HG02885 (cell line): ENCODE measurements at regions not wholly inside any gene's neighbourhood (a gene's known extent, or its start where the extent isn't known, plus 50 kb on each side); places are given as distances from the start of the nearest gene placed in this dataset.

Source experiments
- ATAC-seq: cut with Tn5 transposase; IDR thresholded peaks from one replicate; pipeline ENCODE4 v1.9.1; 2021; ENCODE audit warnings: mild to moderate bottlenecking; ENCODE audit not compliant: unreplicated experiment, poor library complexity

GRCh38 chr20:21583486-21584168 lies 69.8 kb upstream of the NKX2-2 start:
- no peak for ATAC-seq

DNA sequence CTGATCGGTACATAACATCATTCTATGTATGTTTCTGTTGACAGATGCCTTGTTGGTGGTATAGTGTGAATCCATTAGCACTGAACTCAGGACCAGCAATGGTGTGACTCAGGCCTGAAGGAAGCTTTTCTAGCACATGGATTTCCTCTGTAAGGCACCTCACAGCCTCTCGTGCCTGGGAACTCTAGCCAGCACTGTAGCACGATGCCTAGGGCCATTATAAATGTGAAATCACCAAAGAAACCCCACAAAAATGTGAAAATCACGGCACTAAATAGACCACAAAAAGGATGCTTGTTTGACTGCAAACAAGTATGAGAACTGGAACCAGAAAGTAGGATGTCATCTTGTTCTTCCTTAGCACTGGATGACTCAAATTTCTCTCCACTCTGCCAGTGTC lies 63.7 kb upstream of the NKX2-2 start:
- ATAC-seq: no peak

DNA sequence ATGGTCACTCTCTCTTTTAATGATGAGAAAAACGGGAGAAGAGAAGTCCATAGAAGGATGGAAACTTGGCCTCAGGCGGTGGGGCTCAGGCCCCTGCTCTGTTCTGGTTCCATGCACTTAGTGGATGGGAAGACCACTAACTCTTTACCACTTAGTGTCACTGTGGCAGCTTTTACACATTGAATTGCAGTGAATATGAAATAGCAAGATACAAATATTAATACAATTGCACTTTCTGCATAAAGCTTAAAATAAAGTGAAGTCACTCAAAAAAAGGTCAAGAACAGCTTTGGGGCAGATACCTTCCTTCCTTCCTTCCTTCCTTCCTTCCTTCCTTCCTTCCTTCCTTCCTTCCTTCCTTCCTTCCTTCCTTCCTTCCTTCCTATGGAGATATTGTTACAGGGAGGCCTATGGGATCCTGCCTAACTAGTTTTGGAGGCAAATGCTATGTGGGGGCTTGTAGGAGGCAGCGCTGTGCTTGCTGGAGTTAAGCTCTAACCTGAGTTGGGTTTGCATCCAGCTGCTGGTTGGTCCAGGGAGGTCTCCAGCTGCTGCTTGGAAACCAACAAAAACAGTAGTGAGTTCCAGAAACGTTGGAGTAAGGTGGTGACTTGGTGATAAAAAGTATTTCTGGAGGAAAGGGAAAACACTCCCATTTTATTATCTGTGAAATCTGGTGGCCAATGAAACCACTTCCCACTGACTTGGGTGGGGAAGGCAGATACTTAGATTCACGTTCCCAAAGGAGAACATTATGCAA lies 62.3 kb upstream of the NKX2-2 start:
- no peak for ATAC-seq

DNA sequence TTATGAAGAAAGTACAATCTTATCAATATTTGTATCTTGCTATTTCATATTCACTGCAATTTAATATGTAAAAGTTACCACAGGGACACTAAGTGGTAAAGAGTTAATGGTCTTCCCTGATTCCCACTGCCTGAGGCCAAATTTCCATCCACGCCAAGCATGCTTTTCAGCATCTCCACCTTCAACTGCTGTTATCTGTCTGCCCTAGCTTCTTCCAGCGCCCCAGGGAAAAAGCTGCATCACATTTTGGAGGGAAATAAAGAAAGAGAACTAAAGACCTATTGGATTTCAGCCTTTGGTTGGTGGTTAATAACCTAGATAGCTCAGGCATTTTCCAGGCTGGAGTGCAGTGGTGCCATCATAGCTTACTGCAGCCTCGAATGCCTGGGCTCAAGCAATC lies 61.3 kb upstream of the NKX2-2 start:
- ATAC-seq: no peak

DNA sequence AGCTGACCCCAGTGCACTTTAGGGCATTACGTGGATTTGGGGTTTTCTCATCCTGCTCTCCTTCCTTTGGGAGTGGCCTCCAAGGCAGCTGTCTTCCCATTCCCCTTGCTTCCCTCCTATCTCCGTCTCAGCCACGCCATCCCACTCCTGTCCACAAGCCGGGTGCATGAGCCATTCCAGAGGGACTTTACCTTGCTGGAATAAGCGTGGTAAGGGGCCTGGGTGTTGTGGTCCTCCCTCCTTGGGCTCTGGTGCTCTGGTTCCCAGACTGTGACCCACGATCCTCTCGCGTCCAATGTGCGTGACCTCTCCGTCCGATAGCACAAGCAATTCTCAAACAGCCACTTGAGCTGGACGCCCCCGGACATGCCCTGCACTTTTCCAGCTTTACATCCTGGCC lies 60.6 kb upstream of the NKX2-2 start:
- no peak for ATAC-seq

- no peak for ATAC-seq
Measured at GRCh38 chr20:21573259-21573658, 59.4 kb upstream of the NKX2-2 start.

DNA sequence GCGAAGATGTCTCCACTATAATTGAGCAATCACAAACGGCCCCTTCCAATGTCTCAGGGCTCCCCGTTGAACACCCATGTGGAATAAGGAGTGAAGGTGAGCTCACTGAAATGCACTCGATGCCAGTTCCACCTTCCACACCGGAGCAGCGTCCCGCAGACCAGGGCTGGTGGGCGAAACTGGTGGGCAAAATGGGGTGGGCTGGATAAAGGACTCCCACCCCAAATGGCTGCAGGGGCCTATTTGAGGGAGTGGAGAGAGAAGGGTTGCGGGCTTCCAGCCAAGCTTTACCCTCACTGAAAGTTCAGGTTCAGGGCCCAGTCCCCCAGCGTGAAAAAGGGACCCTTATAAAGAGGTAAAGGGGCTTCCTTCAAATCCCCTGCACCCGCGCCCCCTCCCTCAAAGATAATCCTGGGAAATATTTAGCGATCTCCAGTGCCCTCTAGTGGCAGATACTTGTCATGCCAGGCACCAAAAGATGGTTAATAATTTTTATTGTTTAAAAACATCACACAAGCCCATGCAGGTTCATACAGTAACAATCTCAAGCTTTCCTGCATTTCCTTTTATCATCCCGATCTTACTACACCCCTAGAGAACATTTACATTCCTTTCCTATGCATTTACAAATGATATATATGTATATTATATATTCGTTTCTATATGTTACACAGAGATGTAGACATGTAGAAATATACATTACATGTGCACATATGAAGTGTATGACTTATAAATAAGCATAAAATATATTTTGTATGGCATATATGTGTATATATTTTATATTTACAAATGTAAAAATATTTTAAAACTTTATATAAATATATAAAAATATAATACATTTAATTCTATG lies 58.2 kb upstream of the NKX2-2 start:
- ATAC-seq: no peak

DNA sequence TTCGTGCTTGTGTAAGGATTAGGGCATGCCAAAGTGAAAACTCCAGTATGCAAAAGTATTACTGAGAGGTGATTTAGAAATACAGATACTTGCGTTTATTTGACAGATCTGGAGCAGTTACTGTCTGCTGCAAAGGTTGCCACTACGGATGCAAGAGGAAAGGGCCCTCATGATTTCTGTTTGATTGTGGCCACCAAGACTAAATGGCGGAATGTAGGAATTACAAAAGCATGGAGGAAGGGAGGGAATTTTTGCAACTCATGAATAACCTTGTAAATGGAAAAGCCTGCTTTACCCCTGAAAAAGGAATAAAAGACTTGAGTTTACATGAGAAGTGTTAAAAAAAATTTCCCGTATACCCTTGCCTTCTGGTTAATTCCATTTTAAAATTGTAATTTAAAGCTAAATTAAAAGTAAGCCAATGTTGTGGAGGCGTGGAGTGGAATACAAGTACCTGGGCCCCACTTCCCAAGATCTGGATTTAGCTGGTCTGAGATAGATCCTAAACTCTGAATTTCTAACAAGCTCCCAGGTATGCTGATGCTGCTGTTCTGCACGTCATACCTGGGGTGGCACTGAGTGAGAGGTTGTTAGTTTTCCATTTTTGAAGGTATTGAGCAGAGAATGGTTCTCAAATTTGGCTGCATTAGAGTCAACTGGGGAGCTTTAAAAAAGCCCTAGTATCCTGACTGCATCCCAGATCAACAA lies 56.6 kb upstream of the NKX2-2 start:
- no peak for ATAC-seq

DNA sequence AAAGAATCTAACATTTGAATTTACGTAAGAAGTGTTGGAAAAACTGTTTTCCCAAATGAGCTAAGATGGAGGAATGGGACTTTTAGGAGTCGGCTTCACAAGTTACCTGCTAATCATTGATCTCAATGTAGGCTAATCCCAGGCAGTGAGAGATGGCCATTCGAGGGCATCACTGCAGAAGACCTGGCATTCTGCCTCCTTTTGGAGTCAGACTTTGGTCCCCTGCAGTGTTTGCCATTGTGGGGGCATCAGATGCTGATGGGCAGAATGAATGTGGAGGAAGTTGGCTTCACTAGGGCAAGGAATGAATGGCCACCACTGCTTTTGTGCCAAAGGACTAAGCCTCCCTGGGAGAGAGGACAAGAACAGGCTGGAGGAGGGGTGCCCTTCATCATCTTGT lies 55.7 kb upstream of the NKX2-2 start:
- no peak for ATAC-seq

DNA sequence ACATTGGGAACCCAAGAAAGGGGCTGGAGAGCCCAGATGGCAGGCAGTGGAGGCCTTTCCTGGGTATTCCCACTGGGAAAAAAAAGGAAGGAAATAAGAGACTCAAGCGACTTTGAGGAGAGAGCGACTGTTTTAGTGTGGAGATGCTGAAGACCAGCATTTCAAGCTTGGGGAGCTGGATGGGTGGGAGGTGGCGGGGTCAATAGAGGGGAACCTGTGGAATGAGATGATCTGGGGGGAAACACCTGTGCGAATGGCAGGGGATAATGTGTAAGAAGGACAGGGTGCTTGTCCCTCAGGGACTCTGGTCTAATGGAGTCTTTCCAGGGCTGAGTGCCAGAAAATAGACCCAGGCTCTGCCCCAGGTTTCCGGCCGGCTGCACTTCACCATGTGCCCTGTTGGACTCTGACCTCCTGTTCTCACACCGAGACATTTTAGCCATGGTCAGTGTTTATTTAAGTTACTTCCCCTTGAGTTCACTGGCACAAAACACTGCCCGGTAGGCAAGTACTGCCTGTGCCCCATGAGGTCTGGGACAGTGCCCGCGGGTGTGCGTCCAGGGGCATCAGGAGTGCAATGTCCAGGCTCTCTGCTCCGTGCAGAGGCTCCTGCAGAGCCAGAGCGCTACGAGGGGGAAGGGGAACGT lies 50.4 kb upstream of the NKX2-2 start:
- no peak for ATAC-seq
